Stimulated activated CD4-positive, alpha-beta T cell treated with anti-CD3 and anti-CD28 coated beads, Interleukin-2, amount 100 ng/mL, for 4 hours (primary cell): ENCODE measurements at regions not wholly inside any gene's neighbourhood (a gene's known extent, or its start where the extent isn't known, plus 50 kb on each side); places are given as distances from the start of the nearest gene placed in this dataset.
A peak's percentile ranks its signal among the peaks of the same experiment; 100 is the strongest.

ENCODE experiments used
- DNase-seq: peaks from one replicate; pipeline ENCODE4 v3.0.0-alpha.2; 2020; ENCODE audit warnings: low read depth

DNA sequence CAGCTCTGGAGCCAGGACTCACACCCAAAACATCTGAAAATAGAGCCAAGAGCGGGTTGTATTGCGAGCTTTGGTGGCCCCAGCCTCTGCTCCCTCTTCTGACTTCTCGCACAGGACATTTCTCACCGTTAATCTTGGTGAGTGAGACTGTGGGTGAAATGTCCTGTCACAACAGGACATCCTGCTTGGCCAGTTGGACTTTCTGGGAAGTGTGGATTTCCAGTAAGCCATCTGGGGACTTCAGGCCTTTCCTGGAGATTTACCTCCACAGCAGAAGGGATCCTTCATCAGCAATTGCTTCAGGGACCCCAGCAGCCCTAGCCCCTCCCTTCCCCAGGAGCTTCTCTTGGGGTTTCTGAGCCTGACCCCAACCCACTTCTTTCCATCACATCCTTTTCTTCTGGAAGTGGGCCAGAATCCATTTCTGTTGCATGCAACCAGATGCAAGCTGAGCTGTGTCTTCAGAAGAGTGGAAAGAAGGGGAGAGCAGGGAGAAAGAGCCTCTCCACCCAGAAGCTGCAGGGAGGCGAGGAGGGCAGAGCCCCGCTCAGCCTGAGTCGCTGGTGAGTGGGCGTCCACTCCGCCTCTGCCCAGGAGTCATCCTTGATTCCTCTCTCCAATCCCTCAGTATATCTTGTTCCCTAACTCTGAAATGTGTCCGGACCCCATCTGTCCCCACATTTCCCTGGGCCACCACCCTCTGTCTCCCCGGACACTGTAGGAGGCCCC is 50.3 kb upstream of the GADD45G start:
- DNase-seq, result no peak

DNA sequence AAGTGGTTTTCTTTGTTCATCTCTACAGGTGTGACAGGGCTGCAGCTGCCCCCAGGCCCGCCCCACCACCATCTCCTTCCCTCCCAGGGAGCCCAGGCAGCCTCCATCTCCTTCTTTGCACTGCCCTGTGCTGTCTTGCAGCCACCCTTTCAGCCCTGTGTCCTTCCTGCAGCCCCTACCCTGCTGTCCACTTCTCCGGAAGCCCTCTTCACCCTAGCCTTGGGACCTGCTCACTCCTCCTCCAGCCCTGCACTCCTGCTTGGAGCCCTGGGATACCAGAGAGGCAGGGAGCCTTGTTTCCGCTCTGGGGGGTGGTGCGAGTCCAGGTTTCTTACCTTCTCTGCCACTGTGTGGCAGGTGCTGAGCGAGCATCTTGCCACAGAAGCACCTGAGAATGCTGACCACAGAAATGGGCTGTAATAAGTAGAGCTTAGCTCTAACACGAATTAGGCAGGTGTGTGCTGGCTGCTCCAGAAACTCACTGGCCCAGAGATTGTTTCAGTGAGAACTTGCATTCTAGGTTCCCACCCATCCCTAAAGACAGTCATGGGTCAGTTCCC is 51.3 kb upstream of the GADD45G start:
- DNase-seq, result no peak

DNA sequence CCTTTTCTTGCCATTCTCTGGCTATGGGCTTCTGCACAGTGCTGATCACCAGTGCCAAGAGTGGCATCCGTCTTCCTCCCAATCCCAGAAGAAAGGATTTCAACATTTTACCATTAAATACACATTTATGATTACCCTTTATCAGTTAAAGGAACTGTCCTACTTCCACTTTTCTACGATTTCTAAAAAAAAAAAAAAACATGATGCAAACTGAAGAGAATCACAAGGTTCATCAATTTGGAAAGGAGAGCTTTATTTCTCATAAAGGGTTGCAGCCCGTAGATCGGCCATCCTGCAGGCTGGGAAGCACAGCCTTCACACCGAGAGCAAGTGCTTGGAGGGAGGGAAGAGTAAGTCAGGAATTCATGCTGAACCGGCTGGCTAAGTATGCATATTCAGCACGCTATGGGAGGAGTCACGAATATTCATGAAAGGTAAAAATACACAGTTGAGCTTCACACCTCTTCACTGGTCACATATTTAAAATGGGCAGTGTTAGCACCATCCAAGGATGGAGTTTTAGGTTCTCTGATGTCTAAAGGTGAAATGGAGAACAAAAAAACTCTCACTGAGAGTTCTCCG is 52.5 kb upstream of the SEMA4D start:
- no peak for DNase-seq

DNA sequence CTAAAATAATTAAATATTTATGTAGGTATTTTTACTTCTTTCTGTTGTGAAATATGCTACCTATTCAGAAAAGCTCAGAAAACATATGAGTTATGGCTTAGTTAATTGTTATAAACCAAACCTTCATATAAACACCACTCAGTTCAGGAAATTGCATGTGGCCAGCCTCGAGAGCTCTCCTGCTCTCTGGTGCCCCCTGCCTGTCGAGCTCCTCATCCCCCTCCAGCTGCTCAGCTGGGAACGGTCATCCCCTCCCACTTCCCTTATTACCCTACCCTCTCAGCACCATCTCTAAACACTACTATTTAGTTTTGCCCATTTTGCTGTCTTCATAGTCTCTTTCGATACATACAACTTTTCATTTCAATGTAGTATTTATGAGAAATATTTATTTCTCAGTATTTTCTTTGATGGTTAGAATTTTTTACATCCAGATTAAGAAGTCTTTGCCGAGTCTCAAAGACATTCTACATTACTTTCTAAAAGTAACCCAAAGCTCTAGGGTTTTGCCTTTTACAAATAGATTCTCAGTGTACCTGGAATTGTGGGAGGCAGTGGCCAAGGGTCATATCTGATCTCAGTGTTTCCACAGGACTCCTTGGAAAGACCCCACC is 51.2 kb upstream of the SEMA4D start:
- peak; percentile 75 for DNase-seq

DNA sequence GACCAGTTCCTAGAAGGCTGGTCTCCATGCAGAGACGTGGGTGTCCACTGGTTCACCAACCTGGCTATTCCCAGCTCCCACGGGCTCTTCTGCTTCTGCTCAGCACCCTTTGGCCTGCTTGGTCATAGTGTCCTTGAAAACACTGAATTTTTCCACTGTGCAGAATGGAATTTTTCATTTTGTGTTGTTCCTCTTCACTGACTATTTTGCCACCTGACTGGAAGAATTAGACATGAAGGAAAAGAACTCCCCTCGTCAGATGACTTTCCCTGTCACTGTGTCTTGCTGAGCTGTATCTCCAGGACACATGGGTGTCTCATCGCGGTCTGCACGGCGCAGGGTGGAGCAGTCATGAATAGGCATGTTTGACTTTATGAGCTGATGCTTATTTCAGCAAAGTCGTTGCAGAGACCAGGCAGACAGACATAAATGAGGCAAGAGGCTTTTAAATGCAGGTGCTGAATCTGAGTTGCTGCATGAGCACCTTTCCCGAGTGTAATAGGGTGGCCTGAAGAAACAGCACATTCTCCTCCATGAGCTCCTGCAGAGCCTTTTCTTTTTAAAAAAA is 50.2 kb upstream of the SEMA4D start:
- no peak for DNase-seq
